ENCODE measurements at regions not wholly inside any gene's neighbourhood (a gene's known extent, or its start where the extent isn't known, plus 50 kb on each side); places are given as distances from the start of the nearest gene placed in this dataset.
"Not testable (repeated sequence)": the region's sequence is repeated elsewhere in the genome, so short reads cannot be mapped to it uniquely, and the experiment has no call there.

- Histone ChIP-seq H3K4me3 (ENCODE audit: low read depth, low read length) (no peak overlapping the region), H3K4me1 (ENCODE audit: control insufficient read depth, insufficient read depth, low read length) (peaks cover 2% of the 10 kb centered on the region; the same call in 1 of the 2 replicates), H3K9me3 (ENCODE audit: control insufficient read depth, insufficient read depth, low read depth, low read length) (no peaks in the 10 kb centered on the region), H3K36me3 (ENCODE audit: control insufficient read depth, insufficient read depth, low read length) (no peaks in the 10 kb centered on the region), H3K27me3 (ENCODE audit: control insufficient read depth, insufficient read depth, low read length) (no peaks in the 10 kb centered on the region), H3K9ac (ENCODE audit: low read length) (no peak overlapping the region), H3K27ac (ENCODE audit: low read depth, low read length) (no peak overlapping the region)
Measured at GRCh38 chr4:132662456-132662855, 486.6 kb upstream of the PCDH10 start.

- Histone ChIP-seq H3K27me3 (ENCODE audit: control insufficient read depth, insufficient read depth, low read length) (no peaks in the 10 kb centered on the region), H3K36me3 (ENCODE audit: control insufficient read depth, insufficient read depth, low read length) (no peaks in the 10 kb centered on the region), H3K9ac (ENCODE audit: low read length) (no peak overlapping the region), H3K27ac (ENCODE audit: low read depth, low read length) (no peak overlapping the region), H3K9me3 (ENCODE audit: control insufficient read depth, insufficient read depth, low read depth, low read length) (no peaks in the 10 kb centered on the region), H3K4me1 (ENCODE audit: control insufficient read depth, insufficient read depth, low read length) (peaks cover 2% of the 10 kb centered on the region; the same call in 1 of the 2 replicates), H3K4me3 (ENCODE audit: low read depth, low read length) (no peak overlapping the region)
Measured at GRCh38 chr4:132669786-132670185, 479.3 kb upstream of the PCDH10 start.

DNA sequence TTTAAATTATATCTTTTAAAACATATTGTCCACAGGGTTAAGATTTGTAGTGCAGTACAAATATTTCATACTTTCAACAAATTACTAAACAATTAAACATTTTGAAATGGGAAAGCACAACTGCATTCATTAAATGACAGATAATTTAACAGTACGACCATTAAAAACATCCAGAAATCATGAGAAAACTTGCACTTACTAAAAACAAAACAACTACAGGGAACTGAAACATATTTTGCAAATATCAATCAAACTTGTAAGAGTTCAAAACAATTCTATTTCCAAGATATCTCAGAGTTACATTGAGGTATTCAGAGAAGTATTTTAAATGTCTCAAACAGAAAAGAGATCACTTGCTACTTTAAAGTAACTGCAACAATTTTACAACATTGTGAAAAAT lies 478.5 kb upstream of the PCDH10 start:
- Histone ChIP-seq H3K27me3 (ENCODE audit: control insufficient read depth, insufficient read depth, low read length) (no peaks in the 10 kb centered on the region), H3K4me1 (ENCODE audit: control insufficient read depth, insufficient read depth, low read length) (peaks cover 2% of the 10 kb centered on the region; the same call in 1 of the 2 replicates), H3K36me3 (ENCODE audit: control insufficient read depth, insufficient read depth, low read length) (no peaks in the 10 kb centered on the region), H3K9me3 (ENCODE audit: control insufficient read depth, insufficient read depth, low read depth, low read length) (no peaks in the 10 kb centered on the region), H3K9ac (ENCODE audit: low read length) (no peak overlapping the region), H3K27ac (ENCODE audit: low read depth, low read length) (no peak overlapping the region), H3K4me3 (ENCODE audit: low read depth, low read length) (no peak overlapping the region)

DNA sequence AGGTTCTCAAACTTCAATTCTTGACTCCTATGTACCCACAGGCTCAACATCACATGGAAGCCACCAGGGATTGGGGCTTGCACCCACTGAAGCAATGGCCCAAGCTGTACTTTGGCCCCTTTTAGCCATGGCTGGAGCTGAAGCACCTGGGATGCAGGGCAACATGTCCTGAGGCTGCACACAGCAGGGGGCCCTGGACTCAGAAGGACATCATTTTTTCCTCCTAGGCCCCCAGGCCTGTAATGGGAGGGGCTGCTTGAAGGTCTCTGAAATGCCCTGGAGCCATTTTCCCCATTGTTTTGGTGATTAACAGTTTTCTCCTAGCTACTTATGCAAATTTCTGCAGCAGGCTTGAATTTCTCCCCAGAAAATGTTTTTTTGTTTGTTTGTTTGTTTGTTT lies 465.1 kb upstream of the PCDH10 start:
- H3K4me1 ChIP-seq (ENCODE audit: control insufficient read depth, insufficient read depth, low read length), result no peaks in the 10 kb centered on the region
- no peaks in the 10 kb centered on the region for H3K36me3 ChIP-seq (ENCODE audit: control insufficient read depth, insufficient read depth, low read length)
- no peaks in the 10 kb centered on the region for H3K27me3 ChIP-seq (ENCODE audit: control insufficient read depth, insufficient read depth, low read length)
- no peak overlapping the region for H3K4me3 ChIP-seq (ENCODE audit: low read depth, low read length)
- H3K27ac ChIP-seq (ENCODE audit: low read depth, low read length), result no peak overlapping the region
- no peak overlapping the region for H3K9ac ChIP-seq (ENCODE audit: low read length)
- peaks cover 28% of the 10 kb centered on the region for H3K9me3 ChIP-seq (ENCODE audit: control insufficient read depth, insufficient read depth, low read depth, low read length)

DNA sequence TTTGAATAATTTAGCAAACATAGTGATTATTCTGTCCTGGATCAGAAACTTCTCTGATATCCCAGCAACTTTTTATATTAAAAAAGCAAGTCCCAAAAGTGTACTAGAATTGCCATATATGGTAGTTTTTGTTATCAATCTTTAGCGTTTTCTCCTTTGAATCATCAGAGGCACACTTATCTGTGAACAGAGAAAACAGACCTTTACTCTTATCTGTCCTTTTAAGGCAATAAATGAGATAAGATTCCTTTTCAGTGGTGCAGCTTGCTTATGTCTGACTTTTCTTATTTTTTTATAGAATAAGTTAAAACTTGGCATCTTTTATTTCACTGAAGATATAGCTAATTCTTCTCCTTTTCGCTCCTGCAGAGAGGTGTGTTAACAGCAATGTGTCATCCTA lies 458.1 kb upstream of the PCDH10 start:
- Histone ChIP-seq H3K4me1 (ENCODE audit: control insufficient read depth, insufficient read depth, low read length) (no peaks in the 10 kb centered on the region), H3K27ac (ENCODE audit: low read depth, low read length) (no peak overlapping the region), H3K4me3 (ENCODE audit: low read depth, low read length) (no peak overlapping the region)

DNA sequence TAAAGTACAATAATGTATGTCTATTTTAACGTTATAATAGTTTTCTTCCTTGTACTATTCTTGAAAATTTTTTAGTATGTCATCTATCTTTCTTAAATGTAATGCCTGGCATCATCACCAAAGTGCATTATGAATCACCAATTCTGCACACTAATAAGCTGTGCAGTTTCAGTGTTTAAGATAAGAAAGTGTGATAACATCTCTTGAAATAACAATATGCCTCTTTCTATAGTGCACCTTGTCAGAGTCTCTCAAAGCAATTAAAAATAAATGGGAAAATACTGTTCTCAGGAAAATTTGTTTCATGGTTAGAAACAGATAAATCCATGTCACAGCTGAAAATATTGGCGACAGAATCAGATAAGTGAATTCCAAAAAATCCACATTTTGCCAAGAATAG lies 457.4 kb upstream of the PCDH10 start:
- Histone ChIP-seq H3K36me3 (ENCODE audit: control insufficient read depth, insufficient read depth, low read length) (no peaks in the 10 kb centered on the region), H3K9ac (ENCODE audit: low read length) (no peak overlapping the region), H3K9me3 (ENCODE audit: control insufficient read depth, insufficient read depth, low read depth, low read length) (no peaks in the 10 kb centered on the region), H3K27ac (ENCODE audit: low read depth, low read length) (no peak overlapping the region), H3K4me3 (ENCODE audit: low read depth, low read length) (no peak overlapping the region), H3K4me1 (ENCODE audit: control insufficient read depth, insufficient read depth, low read length) (no peaks in the 10 kb centered on the region), H3K27me3 (ENCODE audit: control insufficient read depth, insufficient read depth, low read length) (no peaks in the 10 kb centered on the region)

More for the DNA sequence above, 458.1 kb upstream of the PCDH10 start:
- H3K9ac ChIP-seq (ENCODE audit: low read length), result no peak overlapping the region
- no peaks in the 10 kb centered on the region for H3K9me3 ChIP-seq (ENCODE audit: control insufficient read depth, insufficient read depth, low read depth, low read length)
- H3K36me3 ChIP-seq (ENCODE audit: control insufficient read depth, insufficient read depth, low read length), result no peaks in the 10 kb centered on the region
- no peaks in the 10 kb centered on the region for H3K27me3 ChIP-seq (ENCODE audit: control insufficient read depth, insufficient read depth, low read length)

- Histone ChIP-seq H3K36me3 (ENCODE audit: control insufficient read depth, insufficient read depth, low read length) (no peaks in the 10 kb centered on the region), H3K9ac (ENCODE audit: low read length) (no peak overlapping the region), H3K4me1 (ENCODE audit: control insufficient read depth, insufficient read depth, low read length) (no peaks in the 10 kb centered on the region), H3K9me3 (ENCODE audit: control insufficient read depth, insufficient read depth, low read depth, low read length) (0 out of 2 replicates have a peak, but pooled peaks cover 2% of the 10 kb centered on the region), H3K27me3 (ENCODE audit: control insufficient read depth, insufficient read depth, low read length) (no peaks in the 10 kb centered on the region), H3K27ac (ENCODE audit: low read depth, low read length) (no peak overlapping the region), H3K4me3 (ENCODE audit: low read depth, low read length) (no peak overlapping the region)
Measured at GRCh38 chr4:132694775-132695174, 454.3 kb upstream of the PCDH10 start.

GRCh38 chr4:132697505-132697904 lies 451.6 kb upstream of the PCDH10 start:
- H3K27me3 ChIP-seq (ENCODE audit: control insufficient read depth, insufficient read depth, low read length); H3K36me3 ChIP-seq (ENCODE audit: control insufficient read depth, insufficient read depth, low read length); H3K27ac ChIP-seq (ENCODE audit: low read depth, low read length); H3K9me3 ChIP-seq (ENCODE audit: control insufficient read depth, insufficient read depth, low read depth, low read length); H3K9ac ChIP-seq (ENCODE audit: low read length); H3K4me3 ChIP-seq (ENCODE audit: low read depth, low read length); H3K4me1 ChIP-seq (ENCODE audit: control insufficient read depth, insufficient read depth, low read length): not testable (repeated sequence)

DNA sequence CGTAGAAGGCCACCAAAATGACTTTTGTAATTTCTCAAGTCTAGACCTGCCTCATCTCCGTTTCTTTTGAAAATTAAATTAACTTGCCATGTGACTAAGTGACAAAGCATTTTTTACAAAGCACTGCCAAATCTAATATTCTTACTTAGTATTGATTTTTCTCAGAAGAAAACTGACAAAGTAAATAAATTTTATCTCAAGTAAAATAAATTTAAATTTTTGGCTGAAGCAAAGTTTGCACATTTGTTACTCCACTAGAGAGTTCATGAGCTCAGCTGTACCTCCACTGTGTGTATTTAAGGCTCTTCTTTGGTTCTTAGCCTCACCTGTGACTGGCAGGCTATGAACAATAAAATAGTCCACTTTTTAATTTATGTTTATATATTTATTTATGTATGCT lies 441.1 kb upstream of the PCDH10 start:
- Histone ChIP-seq H3K4me3 (ENCODE audit: low read depth, low read length) (no peak overlapping the region), H3K9me3 (ENCODE audit: control insufficient read depth, insufficient read depth, low read depth, low read length) (no peaks in the 10 kb centered on the region), H3K27me3 (ENCODE audit: control insufficient read depth, insufficient read depth, low read length) (no peaks in the 10 kb centered on the region), H3K4me1 (ENCODE audit: control insufficient read depth, insufficient read depth, low read length) (no peaks in the 10 kb centered on the region), H3K27ac (ENCODE audit: low read depth, low read length) (no peak overlapping the region), H3K9ac (ENCODE audit: low read length) (no peak overlapping the region), H3K36me3 (ENCODE audit: control insufficient read depth, insufficient read depth, low read length) (no peaks in the 10 kb centered on the region)

- H3K9ac ChIP-seq (ENCODE audit: low read length), result no peak overlapping the region
- no peak overlapping the region for H3K4me3 ChIP-seq (ENCODE audit: low read depth, low read length)
- no peaks in the 10 kb centered on the region for H3K36me3 ChIP-seq (ENCODE audit: control insufficient read depth, insufficient read depth, low read length)
- H3K4me1 ChIP-seq (ENCODE audit: control insufficient read depth, insufficient read depth, low read length), result no peaks in the 10 kb centered on the region
- no peaks in the 10 kb centered on the region for H3K9me3 ChIP-seq (ENCODE audit: control insufficient read depth, insufficient read depth, low read depth, low read length)
- no peaks in the 10 kb centered on the region for H3K27me3 ChIP-seq (ENCODE audit: control insufficient read depth, insufficient read depth, low read length)
- H3K27ac ChIP-seq (ENCODE audit: low read depth, low read length), result no peak overlapping the region
Measured at GRCh38 chr4:132709056-132709455, 440.0 kb upstream of the PCDH10 start.

DNA sequence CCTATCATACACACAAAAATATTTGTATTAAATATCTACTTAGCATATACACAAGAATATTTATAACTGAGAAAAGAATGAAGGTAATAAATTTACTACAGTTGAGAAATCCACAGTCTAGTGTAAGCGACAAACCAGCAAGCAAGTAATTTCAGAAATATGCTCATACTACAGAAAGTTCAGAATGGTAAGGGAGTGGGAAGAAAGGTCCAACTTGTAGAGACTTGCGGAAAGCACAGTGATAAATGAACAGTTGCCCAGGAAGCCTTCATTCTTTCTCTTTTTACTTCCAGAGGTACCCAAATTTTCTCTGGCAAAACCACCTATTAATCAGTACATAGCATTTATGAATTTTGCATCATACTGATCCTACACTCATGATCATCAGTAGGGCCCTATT lies 438.1 kb upstream of the PCDH10 start:
- H3K36me3 ChIP-seq (ENCODE audit: control insufficient read depth, insufficient read depth, low read length), result no peaks in the 10 kb centered on the region
- no peaks in the 10 kb centered on the region for H3K4me1 ChIP-seq (ENCODE audit: control insufficient read depth, insufficient read depth, low read length)
- H3K4me3 ChIP-seq (ENCODE audit: low read depth, low read length), result no peak overlapping the region
- H3K9me3 ChIP-seq (ENCODE audit: control insufficient read depth, insufficient read depth, low read depth, low read length), result no peaks in the 10 kb centered on the region
- no peak overlapping the region for H3K27ac ChIP-seq (ENCODE audit: low read depth, low read length)
- no peak overlapping the region for H3K9ac ChIP-seq (ENCODE audit: low read length)
- no peaks in the 10 kb centered on the region for H3K27me3 ChIP-seq (ENCODE audit: control insufficient read depth, insufficient read depth, low read length)

DNA sequence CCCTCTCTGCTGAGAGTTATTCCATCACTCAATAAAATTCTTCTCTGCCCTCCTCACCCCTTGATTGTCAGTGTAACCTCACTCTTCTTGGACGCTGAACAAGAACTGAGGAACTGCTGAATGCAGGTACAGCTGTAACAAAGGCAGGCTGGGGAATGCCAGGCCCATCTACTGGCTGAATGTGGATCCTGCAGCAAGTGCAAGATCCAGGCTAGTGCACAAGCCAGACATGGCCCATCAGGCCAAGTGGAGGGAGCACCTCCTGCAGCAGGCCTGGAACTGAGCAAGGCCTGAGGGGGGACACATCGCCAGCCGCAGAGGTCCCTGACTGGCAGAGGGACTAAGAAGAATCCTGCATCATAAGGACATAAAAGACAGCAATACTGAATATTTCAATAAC lies 411.8 kb upstream of the PCDH10 start:
- no peak overlapping the region for H3K27ac ChIP-seq (ENCODE audit: low read depth, low read length)
- H3K9me3 ChIP-seq (ENCODE audit: control insufficient read depth, insufficient read depth, low read depth, low read length), result no peaks in the 10 kb centered on the region
- no peak overlapping the region for H3K4me3 ChIP-seq (ENCODE audit: low read depth, low read length)
- H3K36me3 ChIP-seq (ENCODE audit: control insufficient read depth, insufficient read depth, low read length), result no peaks in the 10 kb centered on the region
- H3K9ac ChIP-seq (ENCODE audit: low read length), result no peak overlapping the region
- H3K27me3 ChIP-seq (ENCODE audit: control insufficient read depth, insufficient read depth, low read length), result no peaks in the 10 kb centered on the region
- no peaks in the 10 kb centered on the region for H3K4me1 ChIP-seq (ENCODE audit: control insufficient read depth, insufficient read depth, low read length)

All from HUES6 (cell line).